HepG2 (cell line): ENCODE measurements at regions not wholly inside any gene's neighbourhood (a gene's known extent, or its start where the extent isn't known, plus 50 kb on each side); places are given as distances from the start of the nearest gene placed in this dataset.

ENCODE experiments used
- ATAC-seq: fragments of 200-7000 bp; cut with Tn5 transposase; 3 replicates; pipeline ENCODE4 v1.9.1; 2020; ENCODE audit warnings: mild to moderate bottlenecking, moderate library complexity
- BruUV-seq: library from RNA; stranded (reverse); fragments of 400-500 nt; replicated peaks from 2 replicates; lab custom pipeline; 2021; lab: Mats Ljungman, UMichigan
- CTCF ChIA-PET: fragments of 300-600 bp; formaldehyde crosslinking; extraction: SDS; loops from one replicate; lab custom pipeline; 2021; ENCODE audit warnings: low total read pairs, inconsistent platforms, low intra/inter-chr PET ratio; lab: Yijun Ruan, JAX
- POLR2A ChIA-PET: fragments of 350-600 bp; sonication (Branson Sonifier 250); formaldehyde crosslinking; loops from one replicate; lab custom pipeline; 2020; ENCODE audit warnings: antibody characterized with exemption, inconsistent platforms; lab: Yijun Ruan, JAX
- DNase-seq: peaks from one replicate; pipeline ENCODE4 v3.0.0-alpha.2; 2015; ENCODE audit warnings: low spot score
- FAIRE-seq: peaks from 3 replicates; lab custom pipeline; 2011; peaks lifted over from hg19 to GRCh38; lab: Jason Lieb, UNC
- H2AFZ ChIP-seq: one replicate; pipeline ENCODE4 v1.6.1; 2011; ENCODE audit warnings: low read length, inconsistent platforms
- H3K27ac ChIP-seq: fragments of 300-600 bp; 3 replicates; pipeline ENCODE4 v1.8.0; 2011; ENCODE audit warnings: mixed run types, mild to moderate bottlenecking, mixed read lengths, low read length, inconsistent platforms; ENCODE audit not compliant: insufficient read depth; ENCODE audit errors: extremely low read length
- H3K27me3 ChIP-seq, 2 experiments: fragments of 200-600 bp in 1 of 2; 2 replicates in 1 of 2; 3 replicates in 1 of 2; pipeline versions ENCODE4 v1.6.0 to v1.8.0; 2011; ENCODE audit warnings: low read length in 2 of 2, mild to moderate bottlenecking in 2 of 2, moderate library complexity in 2 of 2, inconsistent platforms in 1 of 2; ENCODE audit not compliant: insufficient read depth in 2 of 2, control insufficient read depth in 1 of 2
- H3K36me3 ChIP-seq, 2 experiments: fragments of 200-600 bp in 1 of 2; replicated peaks in 1 of 2; 2 replicates in 1 of 2; 3 replicates in 1 of 2; pipeline versions ENCODE4 v1.5.1 to v1.8.0; 2011; ENCODE audit warnings: low read length in 2 of 2, inconsistent platforms in 1 of 2; ENCODE audit not compliant: insufficient read depth in 2 of 2, control insufficient read depth in 1 of 2
- H3K4me1 ChIP-seq: 2 replicates; pipeline ENCODE4 v1.5.1; 2012; ENCODE audit warnings: low read length, inconsistent platforms; ENCODE audit not compliant: insufficient read depth
- H3K4me2 ChIP-seq: 2 replicates; pipeline ENCODE4 v1.6.0; 2011; ENCODE audit warnings: low read depth, low read length, inconsistent platforms
- H3K4me3 ChIP-seq, 3 experiments: fragments of 200-600 bp in 1 of 3; sonication (generic), shearing (Covaris generic) in 1 of 3; replicated peaks in 1 of 3; 2 replicates each; pipeline ENCODE4 v1.5.1; 2011 to 2016; ENCODE audit warnings: low read length in 3 of 3, inconsistent platforms in 2 of 3, low read depth in 2 of 3, mild to moderate bottlenecking in 2 of 3, control low read depth in 1 of 3, mixed read lengths in 1 of 3; ENCODE audit not compliant: insufficient read depth in 1 of 3
- H3K79me2 ChIP-seq: one replicate; pipeline ENCODE4 v1.6.1; 2011; ENCODE audit warnings: low read length, inconsistent platforms; ENCODE audit not compliant: insufficient read depth
- H3K9ac ChIP-seq: 2 replicates; pipeline ENCODE4 v1.6.0; 2011; ENCODE audit warnings: mild to moderate bottlenecking, low read depth, low read length, inconsistent platforms; ENCODE audit not compliant: insufficient read depth
- H3K9me3 ChIP-seq: 2 replicates; pipeline ENCODE4 v1.5.1; 2012; ENCODE audit warnings: mild to moderate bottlenecking, low read length
- H4K20me1 ChIP-seq: 2 replicates; pipeline ENCODE4 v1.6.0; 2011; ENCODE audit warnings: inconsistent platforms, mild to moderate bottlenecking, low read length, moderate library complexity; ENCODE audit not compliant: insufficient read depth
- DMAP1 ChIP-seq: IDR thresholded peaks from 2 replicates; pipeline ENCODE4 v1.6.1; 2016
- FOXP4 ChIP-seq: sonication (generic); formaldehyde crosslinking; IDR thresholded peaks from 2 replicates; pipeline ENCODE4 v1.4.0; 2020; ENCODE audit warnings: missing genetic modification reagents
- GPBP1L1 ChIP-seq: sonication (generic); formaldehyde crosslinking; IDR thresholded peaks from 2 replicates; pipeline ENCODE4 v1.5.0; 2020; ENCODE audit warnings: mild to moderate bottlenecking, missing genetic modification reagents
- HMG20B ChIP-seq: conservative IDR thresholded peaks from 2 replicates; pipeline ENCODE4 v1.6.1; 2016; ENCODE audit warnings: missing genetic modification reagents, missing compliant biosample characterization
- KLF12 ChIP-seq: sonication (generic); formaldehyde crosslinking; IDR thresholded peaks from 2 replicates; pipeline ENCODE4 v1.4.0; 2020; ENCODE audit warnings: missing genetic modification reagents, borderline replicate concordance
- MTF1 ChIP-seq: sonication (generic); formaldehyde crosslinking; IDR thresholded peaks from 2 replicates; pipeline ENCODE4 v1.5.0; 2020; ENCODE audit warnings: missing genetic modification reagents
- SMARCE1 ChIP-seq: fragments of 450-650 bp; IDR thresholded peaks from 2 replicates; pipeline ENCODE4 v1.6.1; 2017; ENCODE audit warnings: borderline replicate concordance
- YEATS4 ChIP-seq: sonication (generic); formaldehyde crosslinking; IDR thresholded peaks from 2 replicates; pipeline ENCODE4 v1.4.0; 2020; ENCODE audit warnings: missing genetic modification reagents, borderline replicate concordance
- ZBTB1 ChIP-seq: sonication (generic); formaldehyde crosslinking; IDR thresholded peaks from 2 replicates; pipeline ENCODE4 v1.4.0; 2020; ENCODE audit warnings: missing genetic modification reagents, borderline replicate concordance
- ZBTB26 ChIP-seq: IDR thresholded peaks from 2 replicates; pipeline ENCODE4 v1.6.1; 2016; ENCODE audit warnings: missing compliant biosample characterization, missing genetic modification reagents, borderline replicate concordance
- ZMAT3 ChIP-seq: sonication (generic); formaldehyde crosslinking; conservative IDR thresholded peaks from 2 replicates; pipeline ENCODE4 v1.7.0; 2021; ENCODE audit warnings: missing genetic modification reagents
- ZNF180 ChIP-seq: sonication (generic); formaldehyde crosslinking; IDR thresholded peaks from 2 replicates; pipeline ENCODE4 v1.4.0; 2020; ENCODE audit warnings: low read depth, missing genetic modification reagents, borderline replicate concordance
- ZNF430 ChIP-seq: sonication (generic); formaldehyde crosslinking; IDR thresholded peaks from 2 replicates; pipeline ENCODE4 v1.9.0; 2021; ENCODE audit warnings: mild to moderate bottlenecking, missing genetic modification reagents
- ZNF460 ChIP-seq: sonication (generic); formaldehyde crosslinking; IDR thresholded peaks from 2 replicates; pipeline ENCODE4 v1.5.1; 2020; ENCODE audit warnings: missing genetic modification reagents, mild to moderate bottlenecking, borderline replicate concordance
- ZNF724P ChIP-seq: sonication (generic); formaldehyde crosslinking; IDR thresholded peaks from 2 replicates; pipeline ENCODE4 v1.8.0; 2022; ENCODE audit warnings: missing genetic modification reagents, borderline replicate concordance
- WGBS: methylation state at CpG from one replicate; pipeline ENCODE4 v1.1.6; 2017; ENCODE audit warnings: low lambda C conversion rate; 5-methylcytosine and 5-hydroxymethylcytosine counted together
- in situ Hi-C: cut with HindIII; loops from 2 replicates; pipeline ENCODE4 v1.10.0; 2017; ENCODE audit warnings: low pct_unique_long_range_greater_than_20kb; ENCODE audit not compliant: extremely low pct_ligation_motif_present
- intact Hi-C: fragments of 100-400 bp; cut with micrococcal nuclease; formaldehyde crosslinking; loops from one replicate; pipeline ENCODE4 v1.10.0; 2022; ENCODE audit not compliant: unreplicated experiment
- TF ChIP-seq, protein P1 (sequence below): sonication (generic); formaldehyde crosslinking; IDR thresholded peaks from 2 replicates; pipeline ENCODE4 v1.5.0; 2020; ENCODE audit warnings: missing genetic modification reagents

- ATAC-seq (no peak), DNase-seq (no peak), FAIRE-seq (no peak)
- Histone ChIP-seq H3K9ac (no peak overlapping the region), H4K20me1 (no peaks in the 10 kb centered on the region), H2AFZ (no peak overlapping the region), H3K4me1 (peaks cover 19% of the 10 kb centered on the region), H3K4me3 (no peak overlapping the region), H3K36me3 (no peaks in the 10 kb centered on the region), H3K4me2 (no peak overlapping the region), H3K79me2 (no peaks in the 10 kb centered on the region), H3K9me3 (no peaks in the 10 kb centered on the region), H3K27me3 (no peaks in the 10 kb centered on the region), H3K27ac (no peak overlapping the region)
- POLR2A ChIA-PET, result no interaction called here
- CTCF ChIA-PET, result no interaction called here
- BruUV-seq, result no TSS peak
- in situ Hi-C loops, result no loop called here
- TF ChIP-seq ZBTB1 (no peak), ZNF724P (CRISPR knock-in tag) (no peak), ZNF180 (CRISPR knock-in tag) (no peak), SMARCE1 (no peak)
- WGBS, result 62% methylated on average over 2 of the region's 2 CpGs
- intact Hi-C loops, result no loop called here
Measured at GRCh38 chr6:137755284-137755683, 111.8 kb upstream of the TNFAIP3 start.

GRCh38 chr6:137756788-137757187, 110.3 kb upstream of the TNFAIP3 start:
- H3K27me3 ChIP-seq, result no peaks in the 10 kb centered on the region
- H3K27ac ChIP-seq, result no peak overlapping the region
- CTCF ChIA-PET, result no interaction called here
- no peak overlapping the region for H3K4me3 ChIP-seq
- in situ Hi-C loops (no loop called here), intact Hi-C loops (no loop called here)
- no peaks in the 10 kb centered on the region for H4K20me1 ChIP-seq
- H2AFZ ChIP-seq, result no peak overlapping the region
- H3K9ac ChIP-seq, result no peak overlapping the region
- H3K4me1 ChIP-seq, result peaks cover 19% of the 10 kb centered on the region
- DNase-seq, result no peak
- ATAC-seq, result no peak
- no TSS peak for BruUV-seq
- H3K36me3 ChIP-seq, result no peaks in the 10 kb centered on the region
- 94% methylated on average over 3 of the region's 3 CpGs for WGBS
- POLR2A ChIA-PET, result no interaction called here
- H3K4me2 ChIP-seq, result no peak overlapping the region
- no peak for FAIRE-seq
- H3K79me2 ChIP-seq, result no peaks in the 10 kb centered on the region
- no peaks in the 10 kb centered on the region for H3K9me3 ChIP-seq
- no peak for TF ChIP-seq ZBTB26 (CRISPR knock-in tag)
- TF ChIP-seq, protein P1, sequence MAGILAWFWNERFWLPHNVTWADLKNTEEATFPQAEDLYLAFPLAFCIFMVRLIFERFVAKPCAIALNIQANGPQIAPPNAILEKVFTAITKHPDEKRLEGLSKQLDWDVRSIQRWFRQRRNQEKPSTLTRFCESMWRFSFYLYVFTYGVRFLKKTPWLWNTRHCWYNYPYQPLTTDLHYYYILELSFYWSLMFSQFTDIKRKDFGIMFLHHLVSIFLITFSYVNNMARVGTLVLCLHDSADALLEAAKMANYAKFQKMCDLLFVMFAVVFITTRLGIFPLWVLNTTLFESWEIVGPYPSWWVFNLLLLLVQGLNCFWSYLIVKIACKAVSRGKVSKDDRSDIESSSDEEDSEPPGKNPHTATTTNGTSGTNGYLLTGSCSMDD (CRISPR knock-in tag), result no peak
- TF ChIP-seq KLF12 (CRISPR knock-in tag), result no peak
- no peak for TF ChIP-seq MTF1 (CRISPR knock-in tag)
- no peak for TF ChIP-seq FOXP4 (CRISPR knock-in tag)
- no peak for TF ChIP-seq ZNF430 (CRISPR knock-in tag)
- TF ChIP-seq YEATS4 (CRISPR knock-in tag), result no peak
- TF ChIP-seq DMAP1, result no peak
- no peak for TF ChIP-seq ZMAT3 (CRISPR knock-in tag)
- no peak for TF ChIP-seq HMG20B
- TF ChIP-seq GPBP1L1 (CRISPR knock-in tag), result no peak
- no peak for TF ChIP-seq ZNF460 (CRISPR knock-in tag)
